GM13977 (cell line): ENCODE measurements at regions not wholly inside any gene's neighbourhood (a gene's known extent, or its start where the extent isn't known, plus 50 kb on each side); places are given as distances from the start of the nearest gene placed in this dataset.
"Not testable (repeated sequence)": the region's sequence is repeated elsewhere in the genome, so short reads cannot be mapped to it uniquely, and the experiment has no call there.

Source experiments
- DNase-seq: peaks from one replicate; pipeline ENCODE4 v3.0.0; 2012; ENCODE audit warnings: low spot score
- CTCF ChIP-seq: IDR thresholded peaks from 2 replicates; pipeline ENCODE4 v1.5.1; 2012; ENCODE audit warnings: mild to moderate bottlenecking, control low read depth; ENCODE audit not compliant: insufficient read depth; ENCODE audit errors: extremely low read depth, missing control alignments
- in situ Hi-C: fragments of 300-500 bp; cut with MboI; formaldehyde crosslinking; loops from one replicate; pipeline ENCODE4 v1.12.0; 2022; ENCODE audit warnings: low sequenced_read_pairs, low pct_unique_long_range_greater_than_20kb, mixed read lengths, inconsistent platforms; ENCODE audit not compliant: unreplicated experiment

GRCh38 chr1:196027127-196027526 is 581.1 kb downstream of the KCNT2 start:
- no peak for TF ChIP-seq CTCF
- DNase-seq, result no peak
- in situ Hi-C loops, result no loop called here

GRCh38 chr1:196021174-196021573 is 587.1 kb downstream of the KCNT2 start:
- DNase-seq, in situ Hi-C loops: not testable (repeated sequence)

- DNase-seq, result no peak
- TF ChIP-seq CTCF, result no peak
- in situ Hi-C loops, result no loop called here
Measured at GRCh38 chr1:196009362-196009761, 598.9 kb downstream of the KCNT2 start.

GRCh38 chr1:196007763-196008162 is 600.5 kb downstream of the KCNT2 start:
- in situ Hi-C loops, result no loop called here
- no peak for TF ChIP-seq CTCF
- no peak for DNase-seq

- no peak for DNase-seq
- in situ Hi-C loops, result no loop called here
- no peak for TF ChIP-seq CTCF
Measured at GRCh38 chr1:196005426-196005825, 602.8 kb downstream of the KCNT2 start.

- in situ Hi-C loops, DNase-seq: not testable (repeated sequence)
Measured at GRCh38 chr1:196004388-196004787, 603.9 kb downstream of the KCNT2 start.

GRCh38 chr1:196002906-196003305 is 605.3 kb downstream of the KCNT2 start:
- DNase-seq, result no peak
- in situ Hi-C loops, result no loop called here

GRCh38 chr1:196002296-196002695 is 605.9 kb downstream of the KCNT2 start:
- in situ Hi-C loops, DNase-seq: not testable (repeated sequence)

More at GRCh38 chr1:196002906-196003305, 605.3 kb downstream of the KCNT2 start:
- no peak for TF ChIP-seq CTCF
